Activated CD8-positive, alpha-beta T cell treated with anti-CD3 and anti-CD28 coated beads for 36 hours (primary cell): ENCODE measurements at regions not wholly inside any gene's neighbourhood (a gene's known extent, or its start where the extent isn't known, plus 50 kb on each side); places are given as distances from the start of the nearest gene placed in this dataset.

Experiments used
- ATAC-seq: fragments of 200-7000 bp; cut with Tn5 transposase; one replicate; pipeline ENCODE4 v1.10.0; 2021; ENCODE audit warnings: mild to moderate bottlenecking, moderate library complexity
- CTCF ChIA-PET: fragments of 350-600 bp; sonication (Branson Sonifier 250); formaldehyde crosslinking; loops from one replicate; lab custom pipeline; 2021; ENCODE audit warnings: antibody characterized with exemption; lab: Charles Lee
- POLR2A ChIA-PET: fragments of 350-600 bp; sonication (Branson Sonifier 250); formaldehyde crosslinking; loops from one replicate; lab custom pipeline; 2021; ENCODE audit warnings: antibody characterized with exemption; lab: Charles Lee
- DNase-seq: peaks from one replicate; pipeline ENCODE4 v3.0.0-alpha.2; 2020
- H3K27ac Mint-ChIP-seq: one replicate; pipeline ENCODE4 v1.8.0; 2021; ENCODE audit warnings: mild to moderate bottlenecking, mixed read lengths
- H3K27me3 Mint-ChIP-seq: one replicate; pipeline ENCODE4 v1.8.0; 2021; ENCODE audit warnings: mixed read lengths
- H3K36me3 Mint-ChIP-seq: one replicate; pipeline ENCODE4 v1.8.0; 2021; ENCODE audit warnings: low read depth, mixed read lengths
- H3K4me1 Mint-ChIP-seq: one replicate; pipeline ENCODE4 v1.8.0; 2021; ENCODE audit warnings: low read depth, mixed read lengths
- H3K4me3 Mint-ChIP-seq: one replicate; pipeline ENCODE4 v1.8.0; 2021; ENCODE audit warnings: mild to moderate bottlenecking, moderate library complexity, mixed read lengths
- H3K9me3 Mint-ChIP-seq: one replicate; pipeline ENCODE4 v1.8.0; 2021; ENCODE audit warnings: mixed read lengths
- CTCF ChIP-seq: fragments of 200-600 bp; IDR thresholded peaks from one replicate; pipeline ENCODE4 v1.8.0; 2022; ENCODE audit warnings: antibody characterized with exemption, mild to moderate bottlenecking
- intact Hi-C: fragments of 100-400 bp; cut with micrococcal nuclease; formaldehyde crosslinking; loops from one replicate; pipeline ENCODE4 v1.10.0; 2022

- Mint-ChIP-seq H3K4me1 (peaks cover 8% of the 10 kb centered on the region), H3K36me3 (no peaks in the 10 kb centered on the region), H3K27me3 (peaks cover 39% of the 10 kb centered on the region), H3K27ac (no peak overlapping the region), H3K4me3 (no peak overlapping the region), H3K9me3 (no peaks in the 10 kb centered on the region)
- intact Hi-C loops: no loop called here
- ChIA-PET POLR2A (no interaction called here), CTCF (no interaction called here)
- ATAC-seq (no peak), DNase-seq (no peak)
- no peak for TF ChIP-seq CTCF
Observed at GRCh38 chr3:69542805-69543429, 157.0 kb upstream of the FRMD4B start.

GRCh38 chr3:69542089-69542804 lies 156.4 kb upstream of the FRMD4B start:
- peaks cover 39% of the 10 kb centered on the region for H3K27me3 Mint-ChIP-seq
- TF ChIP-seq CTCF: no peak
- CTCF ChIA-PET: no interaction called here
- no peak overlapping the region for H3K4me3 Mint-ChIP-seq
- H3K9me3 Mint-ChIP-seq: no peaks in the 10 kb centered on the region
- H3K4me1 Mint-ChIP-seq: peaks cover 8% of the 10 kb centered on the region
- no peak overlapping the region for H3K27ac Mint-ChIP-seq
- H3K36me3 Mint-ChIP-seq: no peaks in the 10 kb centered on the region
- intact Hi-C loops: no loop called here
- DNase-seq (no peak), ATAC-seq (no peak)
- POLR2A ChIA-PET: no interaction called here

- CTCF ChIA-PET: no interaction called here
- Mint-ChIP-seq H3K27me3 (peaks cover 39% of the 10 kb centered on the region), H3K36me3 (no peaks in the 10 kb centered on the region), H3K27ac (no peak overlapping the region), H3K9me3 (no peaks in the 10 kb centered on the region), H3K4me1 (peaks cover 8% of the 10 kb centered on the region), H3K4me3 (no peak overlapping the region)
- TF ChIP-seq CTCF: no peak
- ATAC-seq (no peak), DNase-seq (peak; percentile 7)
- POLR2A ChIA-PET: no interaction called here
- intact Hi-C loops: no loop called here
Observed at GRCh38 chr3:69541711-69542088, 155.8 kb upstream of the FRMD4B start.

GRCh38 chr3:69540706-69541581 lies 155.1 kb upstream of the FRMD4B start:
- Mint-ChIP-seq H3K9me3 (no peaks in the 10 kb centered on the region), H3K27me3 (peaks cover 39% of the 10 kb centered on the region), H3K4me3 (no peak overlapping the region), H3K36me3 (no peaks in the 10 kb centered on the region), H3K27ac (no peak overlapping the region), H3K4me1 (peaks cover 8% of the 10 kb centered on the region)
- POLR2A ChIA-PET: no interaction called here
- CTCF ChIA-PET: no interaction called here
- no peak for ATAC-seq
- DNase-seq: no peak
- TF ChIP-seq CTCF: no peak
- intact Hi-C loops: no loop called here

GRCh38 chr3:69539134-69539533 lies 153.2 kb upstream of the FRMD4B start:
- Mint-ChIP-seq H3K4me3 (no peak overlapping the region), H3K36me3 (no peaks in the 10 kb centered on the region), H3K4me1 (peaks cover 8% of the 10 kb centered on the region), H3K9me3 (no peaks in the 10 kb centered on the region), H3K27ac (no peak overlapping the region), H3K27me3 (peaks cover 35% of the 10 kb centered on the region)
- intact Hi-C loops: no loop called here
- ChIA-PET POLR2A (no interaction called here), CTCF (no interaction called here)
- ATAC-seq (no peak), DNase-seq (no peak)
- no peak for TF ChIP-seq CTCF
